ENCODE measurements at regions not wholly inside any gene's neighbourhood (a gene's known extent, or its start where the extent isn't known, plus 50 kb on each side); places are given as distances from the start of the nearest gene placed in this dataset.
"Not testable (repeated sequence)": the region's sequence is repeated elsewhere in the genome, so short reads cannot be mapped to it uniquely, and the experiment has no call there.

- no peak for DNase-seq
Observed at GRCh38 chr3:86887876-86888275, 103.1 kb downstream of the VGLL3 start.

DNA sequence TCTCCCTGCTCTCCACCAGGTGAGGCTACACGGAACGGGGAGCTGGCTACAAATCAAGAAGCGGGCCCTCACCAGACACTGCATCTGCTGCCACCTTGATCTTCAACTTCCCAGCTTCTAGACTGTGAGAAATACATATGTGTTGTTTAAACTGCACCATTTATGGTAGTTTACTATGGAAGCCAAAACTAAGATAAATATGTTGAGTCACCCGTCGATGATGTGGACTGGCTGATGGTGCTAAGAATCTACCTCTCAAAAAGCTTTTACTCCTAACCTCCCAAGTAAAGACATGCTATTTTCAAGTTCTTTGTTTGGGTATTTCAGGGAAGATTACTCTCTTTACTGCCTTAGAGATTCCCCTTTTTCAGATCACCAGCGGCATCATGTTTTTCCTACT, 110.9 kb downstream of the VGLL3 start:
- DNase-seq: no peak

DNA sequence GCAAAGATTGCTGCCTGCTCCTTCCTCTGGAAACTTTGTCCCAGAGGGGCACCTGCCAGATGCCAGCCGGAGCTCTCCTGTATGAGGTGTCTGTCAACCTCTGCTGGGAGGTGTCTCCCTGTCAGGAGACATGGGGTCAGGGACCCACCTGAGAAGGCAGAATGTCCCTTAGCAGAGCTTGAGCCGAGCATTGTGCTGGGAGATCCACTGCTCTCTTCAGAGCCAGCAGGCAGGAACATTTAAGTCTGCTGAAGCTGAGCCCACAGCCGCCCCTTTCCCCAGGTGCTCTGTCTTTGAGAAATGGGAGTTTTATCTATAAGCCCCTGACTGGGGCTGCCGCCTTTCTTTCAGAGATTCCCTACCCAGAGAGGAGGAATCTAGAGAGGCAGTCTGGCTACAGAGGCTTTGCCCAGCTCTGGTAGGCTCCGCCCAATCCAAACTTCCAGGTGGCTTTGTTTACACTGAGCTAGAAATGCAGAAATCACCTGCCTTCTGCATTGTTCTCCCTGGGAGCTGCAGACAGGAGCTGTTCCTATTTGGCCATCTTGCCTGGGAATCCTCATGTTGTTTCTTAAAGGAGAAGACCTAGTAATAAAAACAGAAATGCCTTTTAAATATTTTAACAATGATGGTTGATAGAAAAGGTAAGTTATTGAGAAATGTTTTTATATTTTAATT, 114.3 kb downstream of the VGLL3 start:
- peak; percentile 79 for DNase-seq

DNA sequence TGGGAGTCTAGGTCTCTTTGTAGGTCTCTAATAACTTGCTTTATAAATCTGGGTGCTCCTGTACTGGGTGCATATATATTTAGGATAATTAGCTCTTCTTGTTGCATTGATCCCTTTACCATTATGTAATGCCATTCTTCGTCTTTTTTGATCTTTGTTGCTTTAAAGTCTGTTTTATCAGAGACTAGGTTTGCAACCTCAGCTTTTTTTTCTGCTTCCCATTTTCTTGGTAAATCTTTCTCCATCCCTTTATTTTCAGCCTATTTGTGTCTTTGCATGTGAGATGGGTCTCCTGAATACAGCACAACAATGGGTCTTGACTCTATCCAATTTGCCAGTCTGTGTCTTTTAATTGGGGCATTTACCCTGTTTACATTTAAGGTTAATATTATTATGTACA, 116.2 kb downstream of the VGLL3 start:
- not testable (repeated sequence) for DNase-seq

- DNase-seq: no peak
Observed at GRCh38 chr3:86869566-86869965, 121.4 kb downstream of the VGLL3 start.

GRCh38 chr3:86867982-86868381, 123.0 kb downstream of the VGLL3 start:
- DNase-seq: no peak

GRCh38 chr3:86865506-86865905, 125.4 kb downstream of the VGLL3 start:
- no peak for DNase-seq

DNA sequence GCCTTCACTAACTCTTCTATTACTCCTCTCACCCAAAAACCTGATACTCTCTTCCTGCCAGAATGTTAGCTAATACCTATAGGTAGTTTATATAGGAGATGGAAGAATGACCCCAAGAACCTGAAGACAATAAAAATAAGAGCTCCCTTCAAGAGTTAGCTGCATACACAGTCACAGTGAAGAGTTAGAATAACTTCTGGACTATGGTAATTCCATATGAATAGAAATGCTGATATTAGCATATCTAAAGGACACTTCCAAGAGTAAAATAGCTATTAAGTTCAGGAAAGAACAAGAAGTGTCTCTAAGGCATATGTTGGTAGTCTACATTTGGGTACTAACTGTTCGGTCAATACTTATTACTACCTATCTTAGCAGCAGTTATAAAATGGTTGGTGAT, 134.2 kb downstream of the VGLL3 start:
- DNase-seq: no peak

DNA sequence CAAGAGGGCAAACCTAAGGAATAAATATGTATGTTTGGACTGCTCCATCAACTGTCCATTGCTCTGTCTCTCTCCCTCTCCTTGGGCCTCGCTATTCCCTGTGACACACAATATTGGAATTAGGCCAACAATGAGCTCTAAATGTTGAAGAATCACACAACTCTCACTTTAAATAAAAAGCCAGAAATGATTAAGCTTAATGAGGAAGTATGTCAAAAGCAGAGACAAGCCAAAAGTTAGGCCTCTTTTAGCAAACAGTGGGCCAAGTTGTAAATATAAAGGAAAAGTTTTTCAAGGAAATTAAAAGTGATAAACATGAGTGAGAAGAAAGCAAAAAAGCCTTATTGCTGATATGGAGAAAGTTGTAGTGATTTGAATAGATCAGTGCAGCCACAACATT, 141.0 kb downstream of the VGLL3 start:
- DNase-seq: no peak

GRCh38 chr3:86845726-86846125, 145.2 kb downstream of the VGLL3 start:
- no peak for DNase-seq

DNA sequence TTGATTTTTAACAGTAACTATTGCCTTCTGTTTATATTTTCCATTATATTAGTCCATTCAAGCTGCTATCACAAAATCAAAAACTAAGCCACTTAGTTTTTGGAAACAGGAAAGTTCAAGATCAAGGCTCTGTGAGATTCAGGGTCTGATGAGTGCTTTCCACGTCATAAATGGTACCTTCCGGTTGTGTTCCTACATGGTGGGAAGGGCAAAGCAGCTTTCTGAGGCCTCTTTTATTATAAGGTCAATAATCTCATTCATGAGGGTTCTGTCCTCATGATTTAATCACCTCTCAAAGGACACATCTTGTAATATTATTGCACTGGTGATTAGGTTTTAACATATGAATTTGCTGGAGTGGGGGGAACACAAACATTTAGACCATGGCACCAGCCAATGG, 152.0 kb downstream of the VGLL3 start:
- DNase-seq: no peak

GRCh38 chr3:86837871-86838270, 153.1 kb downstream of the VGLL3 start:
- no peak for DNase-seq

- no peak for DNase-seq
Observed at GRCh38 chr3:86830566-86830965, 160.4 kb downstream of the VGLL3 start.

DNA sequence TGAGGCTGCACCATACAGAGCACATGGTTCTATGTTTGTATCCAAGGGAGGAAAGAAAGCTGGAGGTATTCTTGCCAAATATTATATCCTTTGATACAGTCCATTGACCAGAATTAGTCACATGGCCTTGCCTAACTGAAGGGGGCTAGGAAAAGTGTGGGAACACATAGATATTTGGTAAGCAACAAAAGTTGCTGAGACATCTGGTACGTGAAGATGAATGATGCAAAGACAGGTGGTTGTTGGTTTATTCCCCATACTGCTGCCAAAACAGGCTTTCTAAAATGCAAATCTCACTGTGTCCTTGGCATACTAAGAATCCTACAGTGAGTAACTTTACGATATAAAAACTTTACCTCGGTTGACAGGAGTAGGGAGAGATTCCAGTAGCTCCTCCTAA, 162.2 kb downstream of the VGLL3 start:
- DNase-seq: no peak

DNA sequence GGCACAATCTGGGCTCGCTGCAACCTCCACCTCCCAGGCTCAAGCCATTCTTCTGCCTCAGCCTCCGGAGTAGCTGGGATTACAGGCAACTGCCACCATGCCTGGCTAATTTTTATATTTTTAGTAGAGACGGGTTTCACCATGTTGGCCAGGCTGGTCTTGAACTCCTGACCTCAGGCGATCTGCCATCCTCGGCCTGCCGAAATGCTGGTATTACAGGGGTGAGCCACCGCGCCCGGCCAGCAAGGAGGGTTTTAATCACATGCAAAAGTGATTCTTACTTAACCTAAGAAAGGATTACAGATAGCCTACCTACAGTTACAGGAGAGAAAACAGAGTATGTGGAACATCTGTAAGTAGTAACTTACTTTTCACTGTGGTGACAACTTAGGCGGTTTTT, 163.4 kb downstream of the VGLL3 start:
- not testable (repeated sequence) for DNase-seq

- no peak for DNase-seq
Observed at GRCh38 chr3:86826292-86826691, 164.7 kb downstream of the VGLL3 start.

DNA sequence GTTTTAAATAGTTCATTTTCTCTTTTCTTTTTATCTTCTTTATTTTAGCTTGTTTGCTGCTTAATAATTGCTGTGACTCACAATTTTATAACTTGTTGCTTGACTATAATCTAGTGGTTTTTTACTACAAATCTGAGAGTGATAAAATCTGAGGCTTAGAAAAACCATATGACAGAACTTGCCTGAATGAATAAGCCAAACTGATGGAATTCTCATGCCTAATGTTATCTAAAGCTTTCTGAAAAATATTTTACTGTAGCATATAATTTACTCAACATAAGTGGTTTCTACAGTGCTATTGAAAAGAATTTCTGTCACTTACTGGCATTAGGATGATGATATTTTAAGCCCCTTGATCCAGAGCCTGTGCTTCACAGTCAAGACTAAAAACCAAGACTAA, 175.1 kb downstream of the VGLL3 start:
- no peak for DNase-seq

DNA sequence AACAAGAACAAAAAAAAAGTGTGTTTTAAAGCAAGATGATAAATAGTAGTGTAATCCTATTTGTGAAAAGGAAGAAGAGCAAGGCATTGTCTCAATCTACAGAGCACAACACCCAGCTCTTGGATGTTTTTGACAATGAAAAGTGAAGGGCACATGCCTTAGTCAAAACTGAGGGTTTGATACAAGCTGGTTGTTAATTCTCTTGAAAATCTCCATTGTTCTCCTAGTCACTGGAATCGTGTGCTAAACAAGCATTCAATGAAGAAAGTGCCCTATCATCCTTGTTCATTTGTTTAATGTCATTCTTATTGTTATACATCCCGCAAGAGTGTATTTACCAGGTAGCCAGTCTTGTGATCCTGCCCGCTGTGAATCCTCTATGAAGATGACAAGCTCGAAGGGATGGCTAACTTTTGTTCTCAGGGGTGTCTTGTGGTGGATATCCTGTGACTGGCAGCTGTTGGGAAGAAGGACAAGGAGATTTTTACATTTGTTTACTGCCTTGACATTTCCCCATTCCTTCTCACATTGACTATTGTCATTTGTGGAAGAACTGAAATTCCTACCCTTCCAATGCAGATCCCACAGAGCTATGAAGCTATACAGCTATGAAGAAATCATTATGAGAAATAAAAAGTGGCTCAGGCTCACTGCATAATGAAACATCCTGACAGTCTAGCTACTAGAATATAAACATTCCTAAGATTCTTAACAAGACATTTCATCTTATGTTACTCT, 175.9 kb downstream of the VGLL3 start:
- DNase-seq: no peak

DNA sequence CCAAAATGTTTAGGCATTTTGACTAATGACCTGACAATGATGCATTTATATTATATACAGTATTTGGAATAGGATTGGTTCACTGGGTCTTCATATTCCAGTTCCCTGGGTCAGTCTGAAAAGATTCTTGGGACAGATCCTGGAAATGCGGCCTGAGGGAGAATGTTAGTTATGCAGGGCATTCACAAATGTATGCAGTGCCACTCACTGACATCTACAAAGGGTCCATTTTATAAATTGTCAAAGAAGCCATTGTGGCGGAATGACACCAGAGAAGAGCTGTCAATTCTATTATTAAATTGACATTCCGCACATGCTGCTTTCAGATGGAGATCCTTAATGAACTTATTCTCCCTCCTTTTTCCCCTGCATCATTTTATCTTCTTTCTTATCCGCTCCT, 176.6 kb downstream of the VGLL3 start:
- DNase-seq: no peak

DNA sequence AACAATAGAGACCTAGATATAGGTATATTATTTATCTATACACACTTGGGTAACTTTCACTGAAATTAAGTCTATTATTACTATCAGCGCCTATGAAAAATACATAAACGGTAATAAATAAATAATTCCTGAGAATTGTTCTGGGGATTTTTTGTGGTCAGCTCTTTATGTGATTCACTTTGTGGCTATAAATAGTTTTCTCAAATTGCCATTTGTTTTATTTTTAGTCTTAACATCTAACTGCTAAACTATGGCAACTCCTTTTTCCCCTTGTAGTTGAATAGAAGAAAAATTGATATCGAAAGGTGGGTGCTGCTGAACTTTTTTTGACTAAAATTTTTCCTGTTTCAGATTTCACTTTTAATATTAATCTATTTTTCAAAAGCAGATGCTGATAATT, 189.0 kb downstream of the VGLL3 start:
- no peak for DNase-seq

- no peak for DNase-seq
Observed at GRCh38 chr3:86801066-86801465, 189.9 kb downstream of the VGLL3 start.

GRCh38 chr3:86800116-86800515, 190.8 kb downstream of the VGLL3 start:
- no peak for DNase-seq

DNA sequence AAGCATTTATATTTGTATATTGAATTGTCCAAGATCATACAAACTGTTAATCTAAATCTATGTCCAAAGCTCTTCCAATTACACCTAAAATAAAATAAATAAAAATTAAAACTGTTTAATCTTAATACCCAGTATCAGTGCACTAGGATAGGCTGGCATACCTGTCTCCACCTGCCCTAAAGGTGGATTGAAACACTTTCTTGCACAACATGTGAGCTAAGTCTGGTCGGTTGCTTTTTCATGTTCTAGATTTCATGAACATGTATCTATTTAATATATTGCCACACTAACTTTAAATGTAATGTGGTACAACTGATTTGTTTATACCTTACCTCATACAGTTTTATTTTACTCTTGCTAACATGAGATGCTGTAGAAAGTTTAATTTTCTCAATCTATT, 193.0 kb downstream of the VGLL3 start:
- no peak for DNase-seq

- DNase-seq: no peak
Observed at GRCh38 chr3:86794361-86795065, 196.4 kb downstream of the VGLL3 start.

Measured in NCI-H2029 (cell line).